ENCODE measurements at regions not wholly inside any gene's neighbourhood (a gene's known extent, or its start where the extent isn't known, plus 50 kb on each side); places are given as distances from the start of the nearest gene placed in this dataset.

DNA sequence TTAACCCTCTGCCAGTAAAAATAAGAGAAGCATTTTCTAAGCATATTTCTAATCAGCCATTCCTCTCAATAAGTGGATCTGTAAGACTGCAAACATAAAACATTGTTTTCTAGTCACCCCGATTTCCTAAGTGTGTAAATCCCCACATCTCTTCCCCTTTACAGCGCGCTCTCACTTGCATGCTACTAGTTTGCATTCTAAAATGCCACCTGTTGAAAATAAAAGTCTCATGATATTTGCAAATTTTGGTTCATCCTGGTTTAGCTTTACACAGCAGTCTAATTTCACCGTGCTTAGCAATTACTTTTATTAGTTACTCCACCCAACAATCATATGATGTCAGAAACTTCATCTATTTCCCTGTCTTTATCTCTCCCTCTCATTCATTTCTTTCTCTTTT, 1230.7 kb upstream of the ZEB2 start:
- TF ChIP-seq, protein P1, sequence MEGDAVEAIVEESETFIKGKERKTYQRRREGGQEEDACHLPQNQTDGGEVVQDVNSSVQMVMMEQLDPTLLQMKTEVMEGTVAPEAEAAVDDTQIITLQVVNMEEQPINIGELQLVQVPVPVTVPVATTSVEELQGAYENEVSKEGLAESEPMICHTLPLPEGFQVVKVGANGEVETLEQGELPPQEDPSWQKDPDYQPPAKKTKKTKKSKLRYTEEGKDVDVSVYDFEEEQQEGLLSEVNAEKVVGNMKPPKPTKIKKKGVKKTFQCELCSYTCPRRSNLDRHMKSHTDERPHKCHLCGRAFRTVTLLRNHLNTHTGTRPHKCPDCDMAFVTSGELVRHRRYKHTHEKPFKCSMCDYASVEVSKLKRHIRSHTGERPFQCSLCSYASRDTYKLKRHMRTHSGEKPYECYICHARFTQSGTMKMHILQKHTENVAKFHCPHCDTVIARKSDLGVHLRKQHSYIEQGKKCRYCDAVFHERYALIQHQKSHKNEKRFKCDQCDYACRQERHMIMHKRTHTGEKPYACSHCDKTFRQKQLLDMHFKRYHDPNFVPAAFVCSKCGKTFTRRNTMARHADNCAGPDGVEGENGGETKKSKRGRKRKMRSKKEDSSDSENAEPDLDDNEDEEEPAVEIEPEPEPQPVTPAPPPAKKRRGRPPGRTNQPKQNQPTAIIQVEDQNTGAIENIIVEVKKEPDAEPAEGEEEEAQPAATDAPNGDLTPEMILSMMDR (IDR thresholded peaks at IDR 0.05) = no peak
- TF ChIP-seq POLR2A (IDR thresholded peaks at IDR 0.05) = no peak

All from testis (tissue), 2 donors.